Activated B cell treated with CpG ODN at 0.5 μM for 24 hours (primary cell): ENCODE measurements at regions not wholly inside any gene's neighbourhood (a gene's known extent, or its start where the extent isn't known, plus 50 kb on each side); places are given as distances from the start of the nearest gene placed in this dataset.

Experiments used
- ATAC-seq: fragments of 200-7000 bp; cut with Tn5 transposase; one replicate; pipeline ENCODE4 v1.10.0; 2021; ENCODE audit warnings: low read depth, mild to moderate bottlenecking, moderate library complexity
- CTCF ChIA-PET: fragments of 350-600 bp; sonication (Branson Sonifier 250); formaldehyde crosslinking; loops from one replicate; lab custom pipeline; 2021; ENCODE audit warnings: antibody characterized with exemption; lab: Charles Lee
- POLR2A ChIA-PET: fragments of 350-600 bp; sonication (Branson Sonifier 250); formaldehyde crosslinking; loops from one replicate; lab custom pipeline; 2021; ENCODE audit warnings: antibody characterized with exemption; lab: Charles Lee
- DNase-seq: peaks from one replicate; pipeline ENCODE4 v3.0.0; 2022
- H3K27ac Mint-ChIP-seq: one replicate; pipeline ENCODE4 v1.8.0; 2020; ENCODE audit warnings: mixed read lengths
- H3K27me3 Mint-ChIP-seq: one replicate; pipeline ENCODE4 v1.8.0; 2021; ENCODE audit warnings: mixed read lengths
- H3K36me3 Mint-ChIP-seq: one replicate; pipeline ENCODE4 v1.8.0; 2021; ENCODE audit warnings: low read depth, mixed read lengths
- H3K4me1 Mint-ChIP-seq: one replicate; pipeline ENCODE4 v1.8.0; 2021; ENCODE audit warnings: mixed read lengths
- H3K4me3 Mint-ChIP-seq: one replicate; pipeline ENCODE4 v1.8.0; 2020; ENCODE audit warnings: mild to moderate bottlenecking, mixed read lengths
- H3K9me3 Mint-ChIP-seq: one replicate; pipeline ENCODE4 v1.8.0; 2020; ENCODE audit warnings: mixed read lengths
- intact Hi-C: fragments of 100-400 bp; cut with micrococcal nuclease; formaldehyde crosslinking; loops from one replicate; pipeline ENCODE4 v1.15.1; 2024
- TF ChIP-seq, protein P1 (sequence below): fragments of 200-600 bp; IDR thresholded peaks from one replicate; pipeline ENCODE4 v1.8.0; 2022; ENCODE audit warnings: antibody characterized with exemption, mild to moderate bottlenecking

DNA sequence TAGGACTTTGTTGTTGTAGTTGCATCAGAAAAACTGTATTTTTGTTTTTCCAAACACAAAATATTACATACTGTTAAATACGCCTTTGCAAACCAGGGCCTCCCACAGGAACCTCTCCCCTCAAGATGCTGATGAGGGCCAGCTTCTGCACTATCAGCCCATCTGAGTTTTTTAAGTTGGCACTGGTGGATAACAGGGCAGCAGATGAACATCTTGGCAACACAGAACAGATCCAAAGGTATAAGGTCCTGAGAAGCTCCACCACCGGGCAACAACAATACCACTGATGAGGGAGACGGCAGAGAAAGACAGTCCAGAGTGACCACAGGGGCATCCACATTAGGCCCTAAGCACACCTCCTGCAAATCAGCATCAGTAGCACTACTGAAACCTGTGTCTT is 177.7 kb downstream of the DLL1 start:
- ChIA-PET CTCF (no interaction called here), POLR2A (no interaction called here)
- Mint-ChIP-seq H3K27me3 (peaks cover 9% of the 10 kb centered on the region), H3K9me3 (peaks cover under 1% of the 10 kb centered on the region), H3K27ac (no peak overlapping the region), H3K4me3 (no peak overlapping the region), H3K36me3 (no peaks in the 10 kb centered on the region), H3K4me1 (no peaks in the 10 kb centered on the region)
- DNase-seq (no peak), ATAC-seq (no peak)
- intact Hi-C loops: no loop called here
- TF ChIP-seq, protein P1, sequence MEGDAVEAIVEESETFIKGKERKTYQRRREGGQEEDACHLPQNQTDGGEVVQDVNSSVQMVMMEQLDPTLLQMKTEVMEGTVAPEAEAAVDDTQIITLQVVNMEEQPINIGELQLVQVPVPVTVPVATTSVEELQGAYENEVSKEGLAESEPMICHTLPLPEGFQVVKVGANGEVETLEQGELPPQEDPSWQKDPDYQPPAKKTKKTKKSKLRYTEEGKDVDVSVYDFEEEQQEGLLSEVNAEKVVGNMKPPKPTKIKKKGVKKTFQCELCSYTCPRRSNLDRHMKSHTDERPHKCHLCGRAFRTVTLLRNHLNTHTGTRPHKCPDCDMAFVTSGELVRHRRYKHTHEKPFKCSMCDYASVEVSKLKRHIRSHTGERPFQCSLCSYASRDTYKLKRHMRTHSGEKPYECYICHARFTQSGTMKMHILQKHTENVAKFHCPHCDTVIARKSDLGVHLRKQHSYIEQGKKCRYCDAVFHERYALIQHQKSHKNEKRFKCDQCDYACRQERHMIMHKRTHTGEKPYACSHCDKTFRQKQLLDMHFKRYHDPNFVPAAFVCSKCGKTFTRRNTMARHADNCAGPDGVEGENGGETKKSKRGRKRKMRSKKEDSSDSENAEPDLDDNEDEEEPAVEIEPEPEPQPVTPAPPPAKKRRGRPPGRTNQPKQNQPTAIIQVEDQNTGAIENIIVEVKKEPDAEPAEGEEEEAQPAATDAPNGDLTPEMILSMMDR: no peak

DNA sequence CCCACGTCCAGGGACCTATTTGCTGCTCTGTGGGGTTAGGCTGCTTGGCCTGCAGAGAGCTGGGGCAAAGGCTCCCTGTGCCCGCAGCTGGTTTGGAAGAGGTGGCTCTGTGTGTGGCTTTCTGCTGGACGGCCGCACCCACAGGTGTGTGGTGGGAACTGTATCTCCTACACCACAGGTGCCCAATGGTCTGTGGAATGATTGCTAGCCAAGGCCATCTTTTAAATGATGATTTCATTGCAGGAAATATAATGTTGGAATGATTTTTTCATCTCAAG is 178.4 kb downstream of the DLL1 start:
- ChIA-PET POLR2A (no interaction called here), CTCF (no interaction called here)
- ATAC-seq (no peak), DNase-seq (no peak)
- H3K4me3 Mint-ChIP-seq: no peak overlapping the region
- H3K27me3 Mint-ChIP-seq: peaks cover 12% of the 10 kb centered on the region
- no peaks in the 10 kb centered on the region for H3K4me1 Mint-ChIP-seq
- intact Hi-C loops: no loop called here
- no peak overlapping the region for H3K27ac Mint-ChIP-seq
- TF ChIP-seq, protein P1: no peak
- no peaks in the 10 kb centered on the region for H3K36me3 Mint-ChIP-seq
- no peaks in the 10 kb centered on the region for H3K9me3 Mint-ChIP-seq

DNA sequence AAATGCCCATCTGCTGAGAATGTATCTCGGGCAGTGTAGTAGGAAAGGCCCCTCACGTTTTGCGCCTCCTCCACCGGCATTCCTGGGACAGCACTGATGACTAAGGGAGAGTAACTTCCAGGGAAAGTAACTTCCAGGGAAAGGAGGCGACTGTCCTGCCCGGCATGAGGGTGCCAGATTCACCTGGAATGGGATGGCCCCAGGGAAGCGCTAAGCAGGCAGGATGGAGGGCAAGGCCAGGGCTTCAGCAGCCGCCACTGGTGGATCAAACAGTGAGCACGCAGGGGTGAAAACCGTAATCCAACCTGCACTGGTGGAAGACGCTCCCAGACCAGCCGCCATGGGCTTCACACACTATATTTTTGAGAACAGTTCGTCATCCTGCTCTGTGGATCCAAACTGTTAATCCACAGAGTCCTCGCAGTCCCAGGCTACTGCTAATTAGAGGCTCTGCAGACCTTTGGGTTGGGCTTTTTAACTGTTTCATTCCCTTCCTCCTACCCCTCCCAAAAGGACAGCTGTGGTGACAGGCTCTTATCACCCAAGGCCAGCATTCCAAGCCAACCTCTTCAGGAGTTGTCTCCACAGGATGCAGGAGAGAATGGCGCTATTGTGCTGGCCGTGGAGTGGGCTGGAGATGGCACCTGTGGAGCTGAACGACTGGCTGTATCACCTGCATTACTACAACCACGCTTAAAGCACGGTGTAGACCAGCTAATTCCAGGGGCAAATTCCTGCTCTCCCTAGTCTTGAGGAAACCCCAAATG is 178.9 kb downstream of the DLL1 start:
- no peak for DNase-seq
- ChIA-PET CTCF (no interaction called here), POLR2A (no interaction called here)
- TF ChIP-seq, protein P1: no peak
- Mint-ChIP-seq H3K9me3 (no peaks in the 10 kb centered on the region), H3K4me3 (no peak overlapping the region), H3K36me3 (no peaks in the 10 kb centered on the region), H3K27me3 (peaks cover 16% of the 10 kb centered on the region), H3K4me1 (no peaks in the 10 kb centered on the region), H3K27ac (no peak overlapping the region)
- intact Hi-C loops: no loop called here
- ATAC-seq: no peak

DNA sequence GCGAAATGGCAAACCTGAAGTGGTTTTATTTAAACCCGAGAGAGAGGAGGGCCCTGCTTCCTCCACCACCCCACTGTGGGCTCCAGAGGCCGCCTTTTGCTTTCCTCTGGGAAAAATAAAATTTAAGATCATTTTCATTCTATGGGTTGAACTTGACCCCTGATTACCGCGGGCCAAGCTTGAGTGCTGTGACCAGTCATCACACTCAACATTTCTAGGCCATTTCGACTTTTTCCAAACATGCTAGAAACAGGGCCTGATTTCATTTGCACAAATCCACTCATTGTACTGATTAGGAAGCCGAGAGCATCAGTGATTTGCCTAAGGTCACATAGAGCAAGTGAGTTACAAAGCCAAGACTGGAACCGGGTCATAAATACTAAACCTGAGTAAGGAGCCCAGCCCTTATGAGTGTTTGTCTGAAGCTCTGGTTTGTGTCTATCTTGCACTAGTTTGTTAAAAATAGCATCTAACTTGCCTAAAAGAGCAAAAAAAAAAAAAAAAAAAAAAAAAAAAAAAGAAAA is 179.7 kb downstream of the DLL1 start:
- TF ChIP-seq, protein P1: no peak
- Mint-ChIP-seq H3K27me3 (peaks cover 16% of the 10 kb centered on the region), H3K4me3 (no peak overlapping the region), H3K9me3 (no peaks in the 10 kb centered on the region), H3K4me1 (no peaks in the 10 kb centered on the region), H3K27ac (no peak overlapping the region), H3K36me3 (no peaks in the 10 kb centered on the region)
- intact Hi-C loops: no loop called here
- CTCF ChIA-PET: no interaction called here
- ATAC-seq (no peak), DNase-seq (no peak)
- POLR2A ChIA-PET: no interaction called here

DNA sequence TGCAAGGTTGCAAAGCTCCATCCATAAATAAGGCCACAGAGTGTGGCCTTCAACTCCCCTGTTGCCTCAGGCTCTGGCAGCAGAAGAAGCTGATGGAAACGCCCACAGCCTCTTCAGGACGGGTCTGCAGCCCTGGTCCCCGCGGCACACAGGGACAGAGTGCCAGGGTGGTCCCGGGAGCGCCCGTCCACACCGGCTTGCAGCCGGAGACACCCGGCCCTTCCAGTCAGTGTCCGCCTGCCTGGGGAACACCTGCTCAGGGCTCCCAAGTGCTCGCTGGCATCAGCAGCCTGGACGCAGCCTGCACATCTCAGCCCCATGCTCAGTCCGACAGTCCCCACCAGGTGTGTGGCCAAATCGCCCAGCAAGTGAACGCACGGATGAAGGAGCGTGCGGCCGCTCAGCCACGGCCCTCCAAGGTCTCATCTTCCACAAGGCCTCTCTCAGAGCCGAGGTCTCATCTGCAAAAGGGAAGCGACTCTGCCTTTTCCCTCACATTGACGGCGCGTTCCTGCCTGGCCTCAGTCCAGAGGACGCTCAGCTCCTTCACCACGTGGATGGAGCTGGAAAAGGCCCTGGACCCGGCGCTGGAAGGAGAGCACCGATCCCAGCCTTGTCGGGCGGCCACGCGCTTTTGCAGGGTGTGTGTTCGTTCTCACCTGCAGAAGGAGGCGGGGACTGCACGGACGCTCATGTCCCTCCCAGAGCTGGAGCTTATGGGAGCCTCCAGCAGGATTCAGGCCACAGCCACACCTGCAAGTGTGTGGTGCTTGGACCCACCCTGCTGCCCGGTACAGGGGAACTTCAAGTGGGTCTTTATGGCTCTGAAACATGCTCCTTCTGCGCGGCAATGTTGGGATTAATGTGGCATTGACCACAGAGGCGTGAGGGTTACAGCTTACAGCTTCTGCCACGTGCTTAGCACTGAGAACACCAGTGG is 180.4 kb downstream of the DLL1 start:
- Mint-ChIP-seq H3K27ac (no peak overlapping the region), H3K4me1 (no peaks in the 10 kb centered on the region), H3K27me3 (peaks cover 16% of the 10 kb centered on the region), H3K9me3 (no peaks in the 10 kb centered on the region), H3K36me3 (no peaks in the 10 kb centered on the region), H3K4me3 (no peak overlapping the region)
- ATAC-seq (no peak), DNase-seq (no peak)
- ChIA-PET CTCF (no interaction called here), POLR2A (no interaction called here)
- TF ChIP-seq, protein P1: no peak
- intact Hi-C loops: no loop called here
